HG03280 (cell line): ENCODE measurements at regions not wholly inside any gene's neighbourhood (a gene's known extent, or its start where the extent isn't known, plus 50 kb on each side); places are given as distances from the start of the nearest gene placed in this dataset.
"Not testable (repeated sequence)": the region's sequence is repeated elsewhere in the genome, so short reads cannot be mapped to it uniquely, and the experiment has no call there.

Source experiments
- ATAC-seq: cut with Tn5 transposase; IDR thresholded peaks from one replicate; pipeline ENCODE4 v1.9.1; 2021; ENCODE audit warnings: mild to moderate bottlenecking, moderate library complexity; ENCODE audit not compliant: unreplicated experiment

DNA sequence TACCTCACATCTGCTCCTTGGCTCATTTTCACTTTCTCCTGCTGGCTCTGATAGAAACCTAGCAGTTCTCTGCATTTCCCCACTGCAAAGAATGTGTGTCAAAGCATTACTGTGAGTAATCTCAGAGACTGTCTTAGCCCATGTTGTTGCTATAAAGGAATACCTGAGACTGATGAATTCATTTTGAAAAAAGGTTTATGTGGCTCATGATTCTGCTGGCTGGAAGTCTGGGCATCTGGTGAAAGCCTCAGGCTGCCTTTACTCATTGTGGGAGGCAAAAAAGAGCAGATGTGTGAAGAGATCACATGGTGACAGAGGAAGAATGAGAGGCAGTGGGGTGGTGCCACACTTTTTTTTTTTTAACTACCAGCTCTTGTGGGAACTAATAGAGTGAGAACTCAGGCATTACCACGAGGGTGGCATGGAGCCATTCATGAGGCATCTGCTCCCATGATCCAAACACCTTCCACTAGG lies 191.6 kb upstream of the CTNND2 start:
- no peak for ATAC-seq

DNA sequence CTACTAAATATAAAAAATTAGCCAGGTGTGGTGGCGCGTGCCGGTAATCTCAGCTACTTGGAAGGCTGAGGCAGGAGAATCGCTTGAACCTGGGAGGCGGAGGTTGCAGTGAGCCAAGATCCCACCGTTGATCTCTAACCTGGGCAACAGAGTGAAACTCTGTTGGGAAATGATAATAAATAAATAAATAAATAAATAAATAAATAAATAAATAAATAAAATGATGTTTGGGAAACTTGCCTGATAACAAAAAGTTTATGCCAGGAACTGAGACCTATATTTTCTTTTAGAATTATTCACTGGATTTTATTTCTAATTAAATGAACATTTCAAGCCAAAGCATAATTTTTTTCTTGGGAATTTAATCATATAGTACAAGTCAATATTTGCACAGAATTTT lies 189.3 kb upstream of the CTNND2 start:
- no peak for ATAC-seq

- no peak for ATAC-seq
These were observed 176.5 kb upstream of the CTNND2 start for GRCh38 chr5:12080761-12081160.

- ATAC-seq, result not testable (repeated sequence)
These were observed 174.0 kb upstream of the CTNND2 start for GRCh38 chr5:12078286-12078685.

GRCh38 chr5:12073426-12073825 lies 169.2 kb upstream of the CTNND2 start:
- ATAC-seq, result no peak

- no peak for ATAC-seq
These were observed 168.2 kb upstream of the CTNND2 start for GRCh38 chr5:12072441-12072840.

DNA sequence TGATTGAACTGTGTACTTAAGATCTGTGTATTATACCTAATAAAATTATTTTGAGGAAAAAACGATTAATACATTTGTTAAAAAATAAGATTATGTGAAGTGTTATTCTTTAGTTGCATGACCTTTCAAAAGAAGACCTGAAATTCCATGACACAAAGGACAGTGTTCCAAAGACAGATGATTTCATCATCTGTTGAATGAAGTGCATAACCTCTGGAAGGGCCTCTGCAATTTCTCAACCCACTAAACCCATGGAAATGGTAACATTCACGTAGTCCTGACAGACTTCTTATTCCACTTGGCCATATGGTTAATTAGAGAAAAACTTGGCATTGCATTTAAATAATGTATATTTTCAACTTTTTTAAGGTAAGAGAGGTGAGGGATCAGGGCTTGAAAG lies 167.2 kb upstream of the CTNND2 start:
- ATAC-seq, result no peak

GRCh38 chr5:12023614-12024241 lies 119.5 kb upstream of the CTNND2 start:
- ATAC-seq, result no peak

DNA sequence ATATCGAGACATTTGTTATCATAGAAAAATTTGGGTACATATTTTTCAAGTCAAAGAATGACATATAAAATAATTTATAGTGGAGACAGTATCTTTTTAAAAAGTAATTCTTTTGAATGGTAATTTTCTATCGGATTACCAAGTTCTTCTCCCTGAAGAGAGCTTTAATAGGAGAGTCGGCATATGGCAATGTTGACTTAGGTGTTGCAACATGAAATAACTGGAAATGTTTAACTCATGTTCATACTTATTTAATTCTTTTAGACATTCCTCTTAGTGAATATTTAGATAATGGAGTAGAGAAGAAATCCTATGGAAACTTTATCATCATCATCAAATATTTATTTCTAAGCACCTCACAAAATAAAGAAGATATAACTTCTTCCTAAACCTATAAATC lies 118.2 kb upstream of the CTNND2 start:
- no peak for ATAC-seq

GRCh38 chr5:12019306-12019705 lies 115.1 kb upstream of the CTNND2 start:
- ATAC-seq, result no peak

DNA sequence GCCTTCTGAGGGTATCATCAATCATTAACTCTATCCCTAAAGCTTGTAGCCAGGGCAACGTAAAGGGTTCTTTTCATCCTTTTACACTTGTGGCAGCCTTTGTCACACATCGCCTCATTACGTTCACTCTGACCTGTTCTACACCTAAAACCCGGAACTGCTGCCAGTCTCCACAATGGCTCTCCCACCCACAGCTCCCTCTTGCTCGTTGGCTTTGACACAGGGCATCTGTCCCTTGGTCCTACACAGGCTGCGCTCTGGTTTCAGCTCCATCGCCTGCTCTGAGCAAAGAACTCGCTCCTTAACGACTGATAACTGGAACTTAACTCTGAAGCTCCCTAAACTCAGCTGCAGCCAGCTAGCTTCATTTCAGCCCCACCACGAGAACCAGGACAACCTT lies 112.8 kb upstream of the CTNND2 start:
- ATAC-seq, result no peak

DNA sequence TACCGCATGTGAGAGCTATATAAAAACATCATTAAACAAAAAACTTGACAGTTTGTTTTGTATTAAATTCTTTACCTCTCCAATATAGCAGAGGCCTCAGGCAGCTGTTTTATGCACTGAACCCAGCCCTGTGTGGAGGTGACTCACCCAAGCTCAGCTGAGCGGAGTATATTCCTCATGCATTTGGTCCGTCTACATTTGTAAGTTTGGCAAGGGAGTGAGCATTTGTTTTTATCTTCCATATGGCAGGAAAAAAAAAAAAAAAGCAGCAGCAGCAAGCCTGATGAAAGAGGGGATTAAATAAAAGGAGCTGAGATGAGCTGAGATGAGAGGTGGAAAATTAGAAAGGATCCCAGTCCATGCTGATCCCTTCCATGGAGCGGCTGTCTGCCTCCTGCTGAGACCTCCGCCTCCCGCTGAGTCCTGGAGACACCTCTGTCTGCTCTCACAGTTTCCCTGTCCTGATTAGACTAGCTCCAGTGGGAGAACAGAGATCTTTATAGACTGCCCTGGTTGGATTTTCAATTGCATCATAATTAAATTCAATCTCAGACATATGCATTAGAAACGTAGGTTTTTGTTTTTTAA lies 112.0 kb upstream of the CTNND2 start:
- no peak for ATAC-seq

- no peak for ATAC-seq
These were observed 109.1 kb upstream of the CTNND2 start for GRCh38 chr5:12013351-12013750.

GRCh38 chr5:12003680-12004079 lies 99.4 kb upstream of the CTNND2 start:
- no peak for ATAC-seq

DNA sequence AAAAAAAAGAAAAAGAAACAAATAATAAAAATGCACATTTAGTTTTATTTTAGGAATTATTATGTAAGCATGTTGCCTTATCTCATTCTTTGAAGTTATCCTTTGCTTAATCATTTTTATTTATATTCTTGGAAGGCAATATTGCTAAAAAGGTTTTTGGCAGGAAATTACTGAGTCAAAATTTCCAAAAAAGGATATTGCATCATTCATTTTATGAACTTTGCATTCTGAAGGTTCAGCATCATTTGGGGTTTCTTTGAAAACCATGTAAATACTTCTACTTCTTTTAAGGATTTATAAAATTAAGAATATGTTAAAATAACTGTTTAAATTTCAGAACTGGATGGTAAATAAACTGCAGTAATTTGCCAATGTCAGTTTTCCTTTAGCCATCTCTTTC lies 94.2 kb upstream of the CTNND2 start:
- no peak for ATAC-seq

DNA sequence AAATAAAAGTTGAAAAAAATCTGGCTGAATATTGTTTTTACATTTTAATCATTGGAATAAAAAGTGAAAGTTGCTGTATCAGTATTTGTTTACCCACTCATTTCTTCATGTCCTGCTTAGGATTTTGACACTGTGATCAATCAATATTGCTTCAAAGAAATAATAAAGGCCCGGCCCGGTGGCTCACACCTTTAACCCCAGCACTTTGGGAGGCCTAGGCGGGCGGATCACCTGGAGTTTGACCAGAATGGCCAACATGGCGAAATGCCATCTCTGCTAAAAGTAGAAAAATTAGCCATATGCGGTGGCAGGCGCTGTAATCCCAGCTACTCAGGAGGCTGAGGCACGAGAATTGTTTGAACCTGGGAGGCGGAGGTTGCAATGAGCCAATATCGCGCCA lies 93.7 kb upstream of the CTNND2 start:
- no peak for ATAC-seq

DNA sequence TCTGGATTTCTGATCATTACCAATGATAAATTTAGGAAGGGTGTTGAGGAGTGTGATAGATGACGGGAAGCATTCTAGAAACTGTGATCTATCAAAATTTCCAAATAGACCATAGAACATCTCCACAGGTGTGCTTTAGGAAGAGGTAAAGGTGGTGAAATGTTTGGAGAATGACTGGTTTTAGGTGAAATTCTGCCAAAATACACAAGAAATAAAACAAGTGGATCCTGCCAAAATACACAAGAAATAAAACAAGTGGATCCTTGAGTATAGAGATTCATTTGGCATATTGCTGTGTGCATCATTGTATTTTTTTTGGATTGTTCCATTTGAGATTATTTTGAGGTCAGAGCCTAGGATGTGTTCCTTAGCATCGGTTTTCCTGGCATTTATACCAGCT lies 88.3 kb upstream of the CTNND2 start:
- no peak for ATAC-seq

DNA sequence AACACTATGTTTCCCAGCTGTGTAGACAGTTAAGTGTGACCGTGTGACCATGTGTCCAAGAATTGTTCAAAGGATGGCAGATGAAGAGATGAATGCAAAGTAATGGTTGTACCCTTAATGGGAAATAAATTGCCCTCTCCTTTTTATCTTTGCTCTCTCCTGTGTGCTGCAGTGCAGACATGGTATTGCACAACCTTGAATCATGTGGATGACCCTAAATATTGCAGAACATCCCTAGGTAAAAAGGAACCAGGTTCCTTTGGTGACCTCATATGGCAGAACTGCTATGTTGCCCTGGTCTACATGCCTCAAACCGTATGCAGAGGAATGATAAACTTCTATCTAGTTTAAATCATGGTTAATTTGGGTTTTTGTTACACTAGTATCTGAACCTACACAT lies 81.7 kb upstream of the CTNND2 start:
- no peak for ATAC-seq

GRCh38 chr5:11984196-11984595 lies 80.0 kb upstream of the CTNND2 start:
- no peak for ATAC-seq

DNA sequence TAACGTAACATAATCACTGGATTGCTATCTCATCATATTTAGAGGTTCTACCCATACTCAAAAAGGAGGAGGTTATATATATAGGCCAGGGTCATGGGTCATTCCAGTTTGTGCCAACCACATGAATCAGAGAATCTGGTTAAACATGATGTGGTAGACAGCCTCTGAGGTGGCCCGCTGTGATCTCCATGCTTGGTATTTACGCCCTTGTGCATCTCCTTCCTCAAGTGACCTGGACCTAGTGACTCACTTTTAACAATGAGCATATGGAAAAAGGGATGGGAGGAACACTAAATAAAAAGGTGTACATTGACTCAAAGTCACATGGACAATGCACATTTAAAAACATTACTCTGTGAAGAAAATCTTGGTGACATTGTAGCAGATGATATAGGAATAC lies 77.7 kb upstream of the CTNND2 start:
- ATAC-seq, result no peak

GRCh38 chr5:11977904-11978303 lies 73.7 kb upstream of the CTNND2 start:
- ATAC-seq, result no peak

GRCh38 chr5:11973469-11973868 lies 69.2 kb upstream of the CTNND2 start:
- no peak for ATAC-seq

DNA sequence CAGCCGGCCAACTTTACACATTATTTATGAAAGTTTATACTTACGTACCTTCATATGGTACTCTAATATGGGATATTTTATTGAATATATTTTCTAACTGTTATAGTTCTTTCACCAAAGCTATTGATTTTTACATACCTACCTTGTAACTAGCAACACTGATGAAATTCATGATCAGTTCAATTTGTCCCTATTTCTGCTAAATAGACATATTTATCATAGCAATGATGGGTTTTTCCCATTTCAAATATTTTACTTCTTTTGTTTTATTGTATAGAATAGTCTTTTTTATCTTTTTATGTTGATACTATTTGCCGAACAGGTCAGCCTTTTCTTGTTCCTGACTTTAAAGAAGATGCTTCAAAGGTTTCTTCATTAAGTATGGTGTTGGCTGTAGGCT lies 59.0 kb upstream of the CTNND2 start:
- no peak for ATAC-seq
